ENCODE measurements at regions not wholly inside any gene's neighbourhood (a gene's known extent, or its start where the extent isn't known, plus 50 kb on each side); places are given as distances from the start of the nearest gene placed in this dataset.

GRCh38 chr1:162937716-162938395 is 76.9 kb upstream of the CCDC190 start:
- Mint-ChIP-seq H3K36me3 (ENCODE audit: insufficient read depth, unreplicated experiment) (no peaks in the 10 kb centered on the region), H3K27me3 (ENCODE audit: unreplicated experiment) (no peaks in the 10 kb centered on the region), H3K4me1 (ENCODE audit: low read depth, unreplicated experiment) (no peaks in the 10 kb centered on the region), H3K27ac (ENCODE audit: unreplicated experiment) (no peak overlapping the region), H3K4me3 (ENCODE audit: low read depth, unreplicated experiment) (no peak overlapping the region), H3K9me3 (ENCODE audit: low read depth, unreplicated experiment) (no peaks in the 10 kb centered on the region)
- no peak for TF ChIP-seq CTCF (IDR thresholded peaks at IDR 0.05; ENCODE audit: unreplicated experiment)
- intact Hi-C loops (cut with micrococcal nuclease; ENCODE audit: unreplicated experiment) = no loop called here
- BruUV-seq (replicated peaks) = no TSS peak
- no peak for DNase-seq
- CTCF ChIA-PET = no interaction called here

DNA sequence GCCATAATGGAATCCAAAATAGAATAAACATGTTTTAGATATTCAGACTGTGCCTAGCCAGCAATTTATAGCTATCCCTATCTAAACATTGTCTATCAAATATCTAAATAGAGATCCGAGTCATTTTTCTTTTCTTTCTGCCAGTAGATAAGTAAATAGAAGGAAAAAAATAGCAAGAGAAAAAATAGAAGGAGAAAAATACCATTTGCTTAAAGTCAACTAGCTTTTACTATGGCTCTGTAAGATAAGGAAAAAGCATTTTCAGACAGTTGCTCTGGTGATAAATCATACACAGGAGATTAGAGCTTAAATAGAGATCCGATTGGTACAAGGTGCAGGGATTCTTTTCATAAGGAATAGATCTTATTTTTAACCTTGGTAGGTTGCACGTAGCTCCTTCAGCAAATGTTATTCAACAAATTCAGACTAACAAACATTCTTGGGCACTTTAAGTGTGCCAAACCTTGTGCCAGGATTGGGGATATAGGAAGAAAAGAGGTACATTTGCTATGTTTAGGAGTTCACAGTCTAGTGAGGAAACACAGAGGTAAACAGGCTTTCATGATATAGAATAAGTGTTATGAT is 70.1 kb upstream of the CCDC190 start:
- H3K9me3 Mint-ChIP-seq (ENCODE audit: low read depth, unreplicated experiment) = peaks cover 3% of the 10 kb centered on the region
- no peaks in the 10 kb centered on the region for H3K27me3 Mint-ChIP-seq (ENCODE audit: unreplicated experiment)
- H3K36me3 Mint-ChIP-seq (ENCODE audit: insufficient read depth, unreplicated experiment) = no peaks in the 10 kb centered on the region
- H3K4me3 Mint-ChIP-seq (ENCODE audit: low read depth, unreplicated experiment) = no peak overlapping the region
- no peak for DNase-seq
- H3K27ac Mint-ChIP-seq (ENCODE audit: unreplicated experiment) = no peak overlapping the region
- CTCF ChIA-PET = interaction anchor here (0.5 kb wide), 1 partner anchor 95 kb away, joined by 3 read pairs; no protein-coding TSS in a partner anchor
- TF ChIP-seq CTCF (IDR thresholded peaks at IDR 0.05; ENCODE audit: unreplicated experiment) = no peak
- no peaks in the 10 kb centered on the region for H3K4me1 Mint-ChIP-seq (ENCODE audit: low read depth, unreplicated experiment)
- intact Hi-C loops (cut with micrococcal nuclease; ENCODE audit: unreplicated experiment) = no loop called here
- no TSS peak for BruUV-seq (replicated peaks)

DNA sequence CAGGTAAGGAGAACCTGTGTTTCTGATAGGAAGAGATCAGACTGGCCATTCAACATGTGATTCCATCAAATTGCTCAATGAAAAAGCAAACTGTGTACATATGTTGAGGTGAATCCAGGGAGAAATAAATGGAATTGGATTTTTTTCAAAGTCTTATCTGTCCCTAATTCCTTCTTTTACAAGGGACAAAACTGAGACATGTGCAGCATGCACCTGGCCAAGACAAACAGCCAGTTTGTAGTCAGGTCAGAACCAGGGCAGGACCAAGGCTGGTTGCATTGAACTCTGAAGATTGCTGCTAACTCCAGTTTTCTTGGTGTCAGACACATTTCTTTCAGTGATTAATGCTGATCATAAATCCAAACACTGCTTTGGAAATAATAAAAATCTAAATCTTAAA is 69.6 kb upstream of the CCDC190 start:
- H3K27ac Mint-ChIP-seq (ENCODE audit: unreplicated experiment) = no peak overlapping the region
- no peak for TF ChIP-seq CTCF (IDR thresholded peaks at IDR 0.05; ENCODE audit: unreplicated experiment)
- no TSS peak for BruUV-seq (replicated peaks)
- no peak for DNase-seq
- H3K27me3 Mint-ChIP-seq (ENCODE audit: unreplicated experiment) = no peaks in the 10 kb centered on the region
- intact Hi-C loops (cut with micrococcal nuclease; ENCODE audit: unreplicated experiment) = no loop called here
- peaks cover 3% of the 10 kb centered on the region for H3K9me3 Mint-ChIP-seq (ENCODE audit: low read depth, unreplicated experiment)
- H3K4me3 Mint-ChIP-seq (ENCODE audit: low read depth, unreplicated experiment) = no peak overlapping the region
- no peaks in the 10 kb centered on the region for H3K4me1 Mint-ChIP-seq (ENCODE audit: low read depth, unreplicated experiment)
- no peaks in the 10 kb centered on the region for H3K36me3 Mint-ChIP-seq (ENCODE audit: insufficient read depth, unreplicated experiment)
- CTCF ChIA-PET = interaction anchor here (0.5 kb wide), 1 partner anchor 95 kb away, joined by 3 read pairs; no protein-coding TSS in a partner anchor

GRCh38 chr1:162929177-162929576 is 68.2 kb upstream of the CCDC190 start:
- Mint-ChIP-seq H3K36me3 (ENCODE audit: insufficient read depth, unreplicated experiment) (no peaks in the 10 kb centered on the region), H3K4me1 (ENCODE audit: low read depth, unreplicated experiment) (no peaks in the 10 kb centered on the region), H3K9me3 (ENCODE audit: low read depth, unreplicated experiment) (peaks cover 3% of the 10 kb centered on the region), H3K27me3 (ENCODE audit: unreplicated experiment) (no peaks in the 10 kb centered on the region), H3K27ac (ENCODE audit: unreplicated experiment) (no peak overlapping the region), H3K4me3 (ENCODE audit: low read depth, unreplicated experiment) (no peak overlapping the region)
- CTCF ChIA-PET = no interaction called here
- no TSS peak for BruUV-seq (replicated peaks)
- intact Hi-C loops (cut with micrococcal nuclease; ENCODE audit: unreplicated experiment) = no loop called here
- no peak for DNase-seq
- TF ChIP-seq CTCF (IDR thresholded peaks at IDR 0.05; ENCODE audit: unreplicated experiment) = no peak

Data from Calu3 (cell line).